ENCODE measurements at regions not wholly inside any gene's neighbourhood (a gene's known extent, or its start where the extent isn't known, plus 50 kb on each side); places are given as distances from the start of the nearest gene placed in this dataset.

DNA sequence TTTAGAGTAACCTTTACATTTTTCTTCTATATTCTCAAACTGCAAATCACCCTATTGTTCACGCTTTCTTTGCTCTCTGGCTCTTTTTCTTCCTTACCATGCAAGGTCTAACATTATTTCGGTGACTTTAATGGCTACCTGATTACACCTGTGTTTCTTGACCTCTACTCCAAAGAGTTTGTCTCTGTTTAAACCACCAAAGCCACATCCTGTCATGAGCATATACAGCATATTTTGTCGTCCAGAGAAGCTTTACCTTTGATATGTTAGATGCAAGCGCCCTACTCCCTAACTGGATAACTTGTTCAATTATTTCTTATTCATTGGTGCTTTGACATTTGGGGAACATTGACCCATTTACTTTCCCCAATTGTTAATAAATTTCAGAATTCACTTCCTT, 565.1 kb upstream of the GCFC2 start:
- TF ChIP-seq, protein P1, sequence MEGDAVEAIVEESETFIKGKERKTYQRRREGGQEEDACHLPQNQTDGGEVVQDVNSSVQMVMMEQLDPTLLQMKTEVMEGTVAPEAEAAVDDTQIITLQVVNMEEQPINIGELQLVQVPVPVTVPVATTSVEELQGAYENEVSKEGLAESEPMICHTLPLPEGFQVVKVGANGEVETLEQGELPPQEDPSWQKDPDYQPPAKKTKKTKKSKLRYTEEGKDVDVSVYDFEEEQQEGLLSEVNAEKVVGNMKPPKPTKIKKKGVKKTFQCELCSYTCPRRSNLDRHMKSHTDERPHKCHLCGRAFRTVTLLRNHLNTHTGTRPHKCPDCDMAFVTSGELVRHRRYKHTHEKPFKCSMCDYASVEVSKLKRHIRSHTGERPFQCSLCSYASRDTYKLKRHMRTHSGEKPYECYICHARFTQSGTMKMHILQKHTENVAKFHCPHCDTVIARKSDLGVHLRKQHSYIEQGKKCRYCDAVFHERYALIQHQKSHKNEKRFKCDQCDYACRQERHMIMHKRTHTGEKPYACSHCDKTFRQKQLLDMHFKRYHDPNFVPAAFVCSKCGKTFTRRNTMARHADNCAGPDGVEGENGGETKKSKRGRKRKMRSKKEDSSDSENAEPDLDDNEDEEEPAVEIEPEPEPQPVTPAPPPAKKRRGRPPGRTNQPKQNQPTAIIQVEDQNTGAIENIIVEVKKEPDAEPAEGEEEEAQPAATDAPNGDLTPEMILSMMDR (conservative IDR thresholded peaks at IDR 0.05) = no peak
- no peak for TF ChIP-seq ZFX (IDR thresholded peaks at IDR 0.05)

Data from C4-2B (cell line).